H9 (cell line): ENCODE measurements at regions not wholly inside any gene's neighbourhood (a gene's known extent, or its start where the extent isn't known, plus 50 kb on each side); places are given as distances from the start of the nearest gene placed in this dataset.

ENCODE experiments used
- DNase-seq: peaks from one replicate; pipeline ENCODE4 v3.0.0-alpha.2; 2017
- H2AFZ ChIP-seq: one replicate; pipeline ENCODE4 v1.6.1; 2013; ENCODE audit warnings: mild to moderate bottlenecking, low read length, control low read depth, moderate library complexity
- H2AK5ac ChIP-seq: 2 replicates; pipeline ENCODE4 v1.6.1; 2013; ENCODE audit warnings: low read length, control low read depth, mixed read lengths; ENCODE audit not compliant: insufficient read length
- H2BK120ac ChIP-seq: one replicate; pipeline ENCODE4 v1.6.1; 2013; ENCODE audit warnings: low read depth, mild to moderate bottlenecking, low read length, control low read depth, inconsistent platforms; ENCODE audit not compliant: poor library complexity, severe bottlenecking
- H2BK12ac ChIP-seq: 2 replicates; pipeline ENCODE4 v1.6.1; 2013; ENCODE audit warnings: low read length, control low read depth, mixed read lengths, low read depth; ENCODE audit not compliant: insufficient read length
- H2BK15ac ChIP-seq: 2 replicates; pipeline ENCODE4 v1.6.1; 2013; ENCODE audit warnings: low read depth, low read length, control low read depth
- H2BK20ac ChIP-seq: one replicate; pipeline ENCODE4 v1.6.1; 2013; ENCODE audit warnings: low read depth, mild to moderate bottlenecking, low read length, control low read depth, inconsistent platforms; ENCODE audit not compliant: poor library complexity, severe bottlenecking
- H2BK5ac ChIP-seq: 2 replicates; pipeline ENCODE4 v1.6.1; 2013; ENCODE audit warnings: low read length, control low read depth, mixed read lengths; ENCODE audit not compliant: insufficient read length
- H3K14ac ChIP-seq: 2 replicates; pipeline ENCODE4 v1.6.1; 2013; ENCODE audit warnings: low read length, control low read depth; ENCODE audit not compliant: insufficient read depth
- H3K18ac ChIP-seq: 2 replicates; pipeline ENCODE4 v1.6.1; 2013; ENCODE audit warnings: low read depth, mild to moderate bottlenecking, mixed read lengths, low read length, control low read depth; ENCODE audit not compliant: insufficient read length
- H3K23ac ChIP-seq: 2 replicates; pipeline ENCODE4 v1.6.1; 2013; ENCODE audit warnings: low read length, control low read depth, mixed read lengths, low read depth; ENCODE audit not compliant: insufficient read length
- H3K23me2 ChIP-seq: 2 replicates; pipeline ENCODE4 v1.6.1; 2013; ENCODE audit warnings: low read depth, mild to moderate bottlenecking, mixed read lengths, low read length, control low read depth; ENCODE audit not compliant: insufficient read length, poor library complexity, severe bottlenecking
- H3K27ac ChIP-seq: 2 replicates; pipeline ENCODE4 v1.5.1; 2013; ENCODE audit warnings: low read length, control low read depth, mixed read lengths, low read depth; ENCODE audit not compliant: insufficient read length
- H3K27me3 ChIP-seq: 2 replicates; pipeline ENCODE4 v1.6.1; 2013; ENCODE audit warnings: low read length, control low read depth, inconsistent platforms; ENCODE audit not compliant: insufficient read depth
- H3K4ac ChIP-seq: 2 replicates; pipeline ENCODE4 v1.6.1; 2013; ENCODE audit warnings: low read depth, mild to moderate bottlenecking, control low read depth, inconsistent platforms, low read length, moderate library complexity
- H3K4me1 ChIP-seq: 2 replicates; pipeline ENCODE4 v1.6.1; 2013; ENCODE audit warnings: low read length, control low read depth, inconsistent platforms; ENCODE audit not compliant: insufficient read depth
- H3K4me2 ChIP-seq: 2 replicates; pipeline ENCODE4 v1.6.1; 2013; ENCODE audit warnings: low read length, control low read depth, mixed read lengths; ENCODE audit not compliant: insufficient read length, insufficient read depth
- H3K56ac ChIP-seq: 2 replicates; pipeline ENCODE4 v1.6.1; 2013; ENCODE audit warnings: low read depth, mild to moderate bottlenecking, mixed read lengths, low read length, control low read depth; ENCODE audit not compliant: insufficient read length
- H3K79me1 ChIP-seq: 2 replicates; pipeline ENCODE4 v1.6.1; 2013; ENCODE audit warnings: low read depth, mild to moderate bottlenecking, moderate library complexity, low read length, control low read depth, inconsistent platforms; ENCODE audit not compliant: insufficient read depth, poor library complexity, severe bottlenecking
- H3K79me2 ChIP-seq: 2 replicates; pipeline ENCODE4 v1.6.1; 2013; ENCODE audit warnings: low read length, control low read depth, inconsistent platforms; ENCODE audit not compliant: insufficient read depth
- H3K9ac ChIP-seq: 2 replicates; pipeline ENCODE4 v1.6.1; 2013; ENCODE audit warnings: low read length, control low read depth, mixed read lengths; ENCODE audit not compliant: insufficient read length; ENCODE audit errors: extremely low read depth
- H3K9me3 ChIP-seq: one replicate; pipeline ENCODE4 v1.6.1; 2013; ENCODE audit warnings: low read depth, low read length, inconsistent platforms; ENCODE audit not compliant: control insufficient read depth
- H3T11ph ChIP-seq: one replicate; pipeline ENCODE4 v1.6.1; 2013; ENCODE audit warnings: mild to moderate bottlenecking, low read length, control low read depth, inconsistent platforms
- H4K20me1 ChIP-seq: one replicate; pipeline ENCODE4 v1.6.1; 2013; ENCODE audit not compliant: control insufficient read depth, insufficient read length, insufficient read depth
- H4K5ac ChIP-seq: 2 replicates; pipeline ENCODE4 v1.6.1; 2013; ENCODE audit warnings: low read depth, mild to moderate bottlenecking, mixed read lengths, low read length, control low read depth; ENCODE audit not compliant: insufficient read length
- H4K8ac ChIP-seq: replicated peaks from 2 replicates; pipeline ENCODE4 v1.6.1; 2013; ENCODE audit warnings: low read length, control low read depth, mixed read lengths, low read depth; ENCODE audit not compliant: insufficient read length
- H4K91ac ChIP-seq: 2 replicates; pipeline ENCODE4 v1.6.1; 2013; ENCODE audit warnings: low read depth, mild to moderate bottlenecking, moderate library complexity, mixed read lengths, low read length, control low read depth; ENCODE audit not compliant: insufficient read length
- H3K27ac Mint-ChIP-seq, 3 experiments: 2 replicates in 2 of 3; 3 replicates in 1 of 3; pipeline ENCODE4 v1.8.0; 2020 to 2021; ENCODE audit warnings: mixed read lengths in 3 of 3, mild to moderate bottlenecking in 1 of 3, moderate library complexity in 1 of 3
- H3K27me3 Mint-ChIP-seq: 2 replicates; pipeline ENCODE4 v1.8.0; 2021; ENCODE audit warnings: low read depth, mild to moderate bottlenecking, moderate library complexity, mixed read lengths
- H3K36me3 Mint-ChIP-seq, 3 experiments: 2 replicates in 2 of 3; 3 replicates in 1 of 3; pipeline ENCODE4 v1.8.0; 2020 to 2021; ENCODE audit warnings: low read depth in 3 of 3, mixed read lengths in 3 of 3; ENCODE audit not compliant: insufficient read depth in 1 of 3
- H3K4me1 Mint-ChIP-seq, 2 experiments: 2 replicates each; pipeline ENCODE4 v1.8.0; 2020; ENCODE audit warnings: mixed read lengths in 2 of 2
- H3K4me3 Mint-ChIP-seq, 2 experiments: 2 replicates in 1 of 2; 3 replicates in 1 of 2; pipeline ENCODE4 v1.8.0; 2020 to 2021; ENCODE audit warnings: mild to moderate bottlenecking in 2 of 2, mixed read lengths in 2 of 2, moderate library complexity in 1 of 2
- H3K9me3 Mint-ChIP-seq, 2 experiments: 2 replicates in 1 of 2; 3 replicates in 1 of 2; pipeline ENCODE4 v1.8.0; 2020; ENCODE audit warnings: mild to moderate bottlenecking in 2 of 2, mixed read lengths in 2 of 2, moderate library complexity in 1 of 2
- WGBS: extraction: QIAGEN DNeasy Blood & Tissue Kit; methylation state at CpG from one replicate; pipeline ENCODE4 v1.1.7; 2013; ENCODE audit warnings: missing lambda C conversion rate, low lambda C conversion rate, mixed read lengths; ENCODE audit not compliant: insufficient read length; ENCODE audit errors: extremely low coverage; 5-methylcytosine and 5-hydroxymethylcytosine counted together
- TF ChIP-seq, protein P1 (sequence below): fragments of 200-600 bp; sonication (generic); conservative IDR thresholded peaks from 3 replicates; pipeline ENCODE4 v1.8.0; 2021; ENCODE audit warnings: antibody characterized with exemption, mild to moderate bottlenecking

GRCh38 chr5:2250365-2250950 is 367.7 kb upstream of the IRX4 start:
- peaks cover 0 to 14% (median 2%) of the 10 kb centered on the region in 3 experiments; a peak in 1 of 7 replicates for H3K36me3 Mint-ChIP-seq
- Histone ChIP-seq H3K56ac (no peak overlapping the region), H3K79me1 (no peaks in the 10 kb centered on the region), H3K14ac (no peak overlapping the region; the same call in 1 of the 2 replicates), H2BK20ac (no peak overlapping the region), H2BK12ac (no peak overlapping the region), H4K8ac (no peak overlapping the region), H3T11ph (no peak overlapping the region), H3K23ac (no peak overlapping the region), H3K4me2 (no peak overlapping the region), H3K9ac (no peak overlapping the region), H3K4me1 (no peaks in the 10 kb centered on the region), H3K27ac (no peak overlapping the region), H3K27me3 (no peaks in the 10 kb centered on the region), H3K18ac (no peak overlapping the region), H2BK120ac (no peak overlapping the region), H2AFZ (no peak overlapping the region), H3K23me2 (no peaks in the 10 kb centered on the region), H3K9me3 (no peaks in the 10 kb centered on the region), H3K4ac (no peak overlapping the region), H2BK15ac (no peak overlapping the region), H2BK5ac (no peak overlapping the region), H4K91ac (no peak overlapping the region), H4K20me1 (no peaks in the 10 kb centered on the region), H3K79me2 (no peaks in the 10 kb centered on the region), H2AK5ac (no peak overlapping the region), H4K5ac (no peak overlapping the region)
- WGBS: no CpG with 5 or more reads among the region's 12 CpGs
- no peak overlapping the region for H3K27ac Mint-ChIP-seq
- DNase-seq: no peak
- peaks cover 4% of the 10 kb centered on the region for H3K27me3 Mint-ChIP-seq
- H3K4me3 Mint-ChIP-seq: no peak overlapping the region
- H3K9me3 Mint-ChIP-seq: peaks cover 14 to 16% of the 10 kb centered on the region in 2 experiments; a peak in 4 of 5 replicates
- TF ChIP-seq, protein P1, sequence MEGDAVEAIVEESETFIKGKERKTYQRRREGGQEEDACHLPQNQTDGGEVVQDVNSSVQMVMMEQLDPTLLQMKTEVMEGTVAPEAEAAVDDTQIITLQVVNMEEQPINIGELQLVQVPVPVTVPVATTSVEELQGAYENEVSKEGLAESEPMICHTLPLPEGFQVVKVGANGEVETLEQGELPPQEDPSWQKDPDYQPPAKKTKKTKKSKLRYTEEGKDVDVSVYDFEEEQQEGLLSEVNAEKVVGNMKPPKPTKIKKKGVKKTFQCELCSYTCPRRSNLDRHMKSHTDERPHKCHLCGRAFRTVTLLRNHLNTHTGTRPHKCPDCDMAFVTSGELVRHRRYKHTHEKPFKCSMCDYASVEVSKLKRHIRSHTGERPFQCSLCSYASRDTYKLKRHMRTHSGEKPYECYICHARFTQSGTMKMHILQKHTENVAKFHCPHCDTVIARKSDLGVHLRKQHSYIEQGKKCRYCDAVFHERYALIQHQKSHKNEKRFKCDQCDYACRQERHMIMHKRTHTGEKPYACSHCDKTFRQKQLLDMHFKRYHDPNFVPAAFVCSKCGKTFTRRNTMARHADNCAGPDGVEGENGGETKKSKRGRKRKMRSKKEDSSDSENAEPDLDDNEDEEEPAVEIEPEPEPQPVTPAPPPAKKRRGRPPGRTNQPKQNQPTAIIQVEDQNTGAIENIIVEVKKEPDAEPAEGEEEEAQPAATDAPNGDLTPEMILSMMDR: no peak
- H3K4me1 Mint-ChIP-seq: peaks cover 4 to 14% of the 10 kb centered on the region in 2 experiments; a peak in 3 of 4 replicates
